GM18868 (cell line): ENCODE measurements at regions not wholly inside any gene's neighbourhood (a gene's known extent, or its start where the extent isn't known, plus 50 kb on each side); places are given as distances from the start of the nearest gene placed in this dataset.

Experiments
- ATAC-seq: cut with Tn5 transposase; IDR thresholded peaks from one replicate; pipeline ENCODE4 v1.9.1; 2021; ENCODE audit warnings: mild to moderate bottlenecking, moderate library complexity; ENCODE audit not compliant: unreplicated experiment

- no peak for ATAC-seq
These were observed 81.0 kb upstream of the CACUL1 start for GRCh38 chr10:118835682-118836326.

DNA sequence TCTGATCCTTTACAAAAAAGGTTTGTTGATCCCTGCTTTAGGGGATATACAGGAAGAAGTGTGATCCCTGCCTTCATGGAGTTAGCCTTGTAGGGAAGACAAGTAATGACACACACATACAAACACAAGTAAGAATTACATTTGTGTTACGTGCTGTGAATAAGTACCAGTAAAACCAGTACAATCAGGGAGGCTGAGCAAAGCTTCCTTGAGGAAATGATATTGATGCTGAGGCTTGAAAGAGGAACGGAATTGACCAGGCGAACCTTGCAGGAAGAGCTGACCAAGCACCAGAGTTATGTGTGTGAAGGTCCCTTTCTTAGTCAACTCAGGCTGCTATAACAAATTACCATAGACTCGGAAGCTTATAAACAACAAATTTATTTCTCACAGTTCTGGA, 83.6 kb upstream of the CACUL1 start:
- ATAC-seq, result no peak

DNA sequence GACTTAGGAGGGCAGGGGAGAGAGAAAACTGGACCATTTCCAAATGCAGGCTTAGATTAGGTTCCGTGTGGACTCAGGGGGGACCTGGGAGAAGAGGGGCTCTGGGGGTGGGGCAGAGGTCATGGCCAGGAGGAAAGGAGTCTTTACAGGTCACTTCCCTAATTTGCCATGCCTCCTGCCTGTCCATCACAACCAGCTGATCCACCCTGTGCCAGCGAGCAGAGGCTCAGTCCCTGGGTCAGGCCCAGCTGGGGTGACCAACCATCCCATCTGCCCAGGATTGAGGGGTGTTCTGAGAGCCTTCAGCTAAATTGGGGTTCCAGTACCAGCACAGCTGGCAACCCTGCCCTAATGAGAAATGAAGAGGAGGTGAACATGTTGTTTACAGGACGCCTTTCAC, 84.6 kb upstream of the CACUL1 start:
- no peak for ATAC-seq

- no peak for ATAC-seq
These were observed 85.5 kb upstream of the CACUL1 start for GRCh38 chr10:118840071-118840775.

DNA sequence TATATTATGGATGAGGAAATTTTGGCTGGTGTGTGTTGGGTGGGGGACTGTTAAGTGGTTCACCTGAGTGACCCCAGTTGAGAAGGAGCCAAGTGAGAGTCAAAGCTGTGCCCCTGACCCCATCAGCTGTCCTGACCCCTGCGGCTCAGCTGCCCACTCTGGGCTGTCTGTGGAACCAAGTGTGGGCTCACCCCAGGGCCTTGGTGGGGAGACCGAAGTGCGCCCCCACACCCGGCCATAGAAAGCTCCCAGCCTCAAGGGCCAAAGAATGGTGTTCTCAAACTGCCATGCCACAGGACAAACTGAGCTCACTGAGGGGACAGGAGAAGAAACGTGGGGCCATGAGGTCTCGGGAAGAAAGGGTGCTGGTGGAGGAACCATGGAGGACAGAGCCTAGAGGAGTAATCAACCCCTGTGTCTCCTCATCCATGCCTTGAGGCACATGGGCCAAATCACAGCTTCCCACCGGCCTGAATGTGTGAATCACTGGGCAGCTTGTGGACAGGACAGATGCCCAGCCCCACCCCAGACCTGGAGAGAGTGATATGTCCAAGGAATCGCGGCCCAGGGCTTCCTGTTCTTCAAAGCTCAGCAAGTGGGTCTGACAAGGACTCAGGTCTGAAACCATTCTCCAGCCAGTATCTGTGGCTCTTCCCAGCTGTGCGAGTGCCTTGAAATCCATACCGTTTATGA, 86.2 kb upstream of the CACUL1 start:
- ATAC-seq, result no peak

DNA sequence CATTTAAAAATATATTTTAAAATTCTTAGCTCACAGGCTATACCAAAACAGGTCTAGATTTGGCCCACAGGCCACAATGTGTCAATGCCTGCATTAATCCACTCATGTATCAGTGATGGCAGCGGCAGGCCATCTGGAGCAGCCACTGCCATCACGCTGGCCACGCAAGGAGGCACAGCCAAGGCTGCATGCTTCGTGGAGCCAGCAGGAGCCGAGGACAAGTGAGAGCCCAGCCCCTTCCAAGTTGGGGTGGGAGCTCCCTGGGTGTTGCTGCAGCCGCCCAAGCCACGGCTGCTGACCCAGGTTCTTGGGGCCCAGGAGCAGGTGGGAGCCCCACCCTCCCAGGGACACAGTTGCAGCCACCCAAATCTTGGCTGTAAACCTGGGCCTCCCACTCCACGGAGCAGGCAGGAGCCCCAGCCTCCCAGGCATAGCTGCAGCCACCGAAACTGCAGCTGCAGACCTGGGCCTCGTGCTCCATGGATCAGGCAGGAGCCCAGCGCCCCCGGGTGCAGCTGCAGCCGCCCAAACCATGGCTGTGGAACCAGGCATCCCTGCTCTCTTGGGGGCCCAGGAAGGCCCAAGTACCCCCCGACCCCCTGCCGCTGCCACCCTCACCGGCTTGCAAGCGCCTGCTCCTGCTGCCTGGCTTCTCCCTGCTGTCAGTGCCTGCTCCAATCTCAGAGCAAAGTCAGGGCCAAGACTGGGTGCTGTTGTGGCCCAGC, 87.3 kb upstream of the CACUL1 start:
- ATAC-seq, result no peak

DNA sequence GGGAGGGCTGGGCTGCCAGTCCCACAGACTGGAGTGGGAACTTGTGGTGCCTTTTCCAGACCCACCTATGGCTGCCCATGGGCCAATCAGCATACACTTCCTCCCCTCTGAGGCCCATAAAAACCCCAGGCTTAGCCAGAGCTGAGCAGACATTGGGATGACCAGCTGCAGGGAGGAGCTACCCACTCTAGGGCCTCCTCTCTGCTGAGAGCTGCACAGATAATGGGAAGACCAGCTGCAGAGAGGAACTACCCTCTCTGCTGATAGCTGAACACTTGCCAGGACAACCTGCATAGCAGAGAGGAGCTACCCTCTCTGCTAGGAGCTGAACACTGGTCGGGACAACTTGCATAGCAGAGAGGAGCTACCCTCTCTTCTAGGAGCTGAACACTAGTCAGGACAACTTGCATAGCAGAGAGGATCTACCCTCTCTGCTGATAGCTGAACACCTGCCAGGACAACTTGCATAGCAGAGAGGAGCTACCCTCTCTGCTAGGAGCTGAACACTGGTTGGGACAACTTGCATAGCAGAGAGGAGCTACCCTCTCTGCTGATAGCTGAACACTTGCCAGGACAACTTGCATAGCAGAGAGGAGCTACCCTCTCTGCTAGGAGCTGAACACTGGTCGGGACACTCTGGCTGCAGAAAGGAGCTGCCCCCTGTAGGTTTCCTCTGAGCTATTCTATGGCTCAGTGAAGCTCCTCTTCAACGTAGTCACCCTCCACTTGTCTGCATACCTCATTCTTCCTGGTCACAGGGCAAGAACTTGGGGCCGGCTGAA, 88.3 kb upstream of the CACUL1 start:
- no peak for ATAC-seq

DNA sequence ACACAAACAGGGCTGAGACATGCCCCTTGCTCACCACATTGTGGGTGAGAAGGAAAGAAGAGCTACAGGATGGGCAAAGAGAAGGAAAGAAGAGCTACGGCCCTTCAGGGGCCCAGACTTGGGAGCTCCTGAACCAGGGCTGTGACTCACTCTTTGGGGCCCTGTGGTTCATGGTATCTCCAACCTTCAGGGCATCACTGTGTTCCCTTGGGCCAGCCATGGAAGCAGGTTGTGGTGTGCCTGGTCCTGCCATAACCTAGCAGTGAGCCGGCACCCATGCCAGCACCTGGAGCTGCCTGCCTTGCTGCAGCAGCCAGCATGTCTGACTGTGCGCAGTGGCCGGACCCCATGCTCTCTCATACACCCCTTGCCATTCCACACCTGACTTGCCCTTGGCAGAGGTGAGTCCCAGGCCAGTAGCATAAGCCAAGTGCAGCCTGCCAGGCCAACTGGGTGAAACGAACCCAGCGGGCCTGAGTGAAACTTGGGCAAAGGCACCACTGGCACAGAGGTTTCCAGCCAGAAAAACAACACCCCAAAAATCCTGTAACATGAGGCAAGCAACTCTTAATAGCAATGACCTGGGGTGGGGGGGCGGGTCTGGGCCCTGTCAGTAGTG, 89.0 kb upstream of the CACUL1 start:
- ATAC-seq, result no peak

DNA sequence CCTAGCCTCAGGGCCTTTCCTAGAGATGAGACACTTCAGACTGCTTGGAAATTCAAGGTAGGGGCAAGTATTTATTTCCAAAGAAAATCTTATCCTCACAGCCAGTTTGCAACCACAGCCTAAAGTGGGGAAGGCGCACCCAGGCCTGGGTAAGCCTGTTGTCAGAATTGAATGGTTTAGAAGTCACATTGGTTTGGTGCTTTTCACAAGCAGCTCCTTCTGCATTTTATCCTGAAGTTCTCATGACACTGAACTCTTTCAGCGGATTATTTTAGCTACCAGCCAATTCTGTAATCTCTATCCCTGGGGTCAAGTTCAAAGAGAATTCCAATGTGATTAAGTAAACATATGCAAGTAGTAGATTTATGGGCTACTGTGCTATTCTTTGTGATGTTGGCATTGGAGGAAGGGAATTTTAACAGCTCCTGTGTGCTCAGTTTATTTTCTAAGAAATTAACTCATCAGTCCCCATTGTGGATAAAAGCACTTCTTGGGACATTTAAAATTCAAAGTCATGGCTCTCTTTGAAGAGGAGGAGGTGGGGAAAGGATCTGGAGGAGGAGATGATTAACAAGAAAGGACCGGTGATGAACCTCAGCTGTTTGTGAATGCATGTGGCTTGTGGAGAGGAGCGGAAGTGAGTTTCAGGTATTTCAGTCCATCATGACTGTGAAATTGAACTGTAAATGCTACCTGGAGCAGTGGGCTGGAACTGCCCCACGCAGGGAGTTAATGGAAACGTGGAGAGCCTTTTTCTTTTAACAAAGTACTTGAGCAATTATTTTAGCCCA, 90.2 kb upstream of the CACUL1 start:
- no peak for ATAC-seq

GRCh38 chr10:118845776-118846175, 91.0 kb upstream of the CACUL1 start:
- no peak for ATAC-seq

GRCh38 chr10:118850418-118851061, 95.8 kb upstream of the CACUL1 start:
- peak; percentile 72 for ATAC-seq

DNA sequence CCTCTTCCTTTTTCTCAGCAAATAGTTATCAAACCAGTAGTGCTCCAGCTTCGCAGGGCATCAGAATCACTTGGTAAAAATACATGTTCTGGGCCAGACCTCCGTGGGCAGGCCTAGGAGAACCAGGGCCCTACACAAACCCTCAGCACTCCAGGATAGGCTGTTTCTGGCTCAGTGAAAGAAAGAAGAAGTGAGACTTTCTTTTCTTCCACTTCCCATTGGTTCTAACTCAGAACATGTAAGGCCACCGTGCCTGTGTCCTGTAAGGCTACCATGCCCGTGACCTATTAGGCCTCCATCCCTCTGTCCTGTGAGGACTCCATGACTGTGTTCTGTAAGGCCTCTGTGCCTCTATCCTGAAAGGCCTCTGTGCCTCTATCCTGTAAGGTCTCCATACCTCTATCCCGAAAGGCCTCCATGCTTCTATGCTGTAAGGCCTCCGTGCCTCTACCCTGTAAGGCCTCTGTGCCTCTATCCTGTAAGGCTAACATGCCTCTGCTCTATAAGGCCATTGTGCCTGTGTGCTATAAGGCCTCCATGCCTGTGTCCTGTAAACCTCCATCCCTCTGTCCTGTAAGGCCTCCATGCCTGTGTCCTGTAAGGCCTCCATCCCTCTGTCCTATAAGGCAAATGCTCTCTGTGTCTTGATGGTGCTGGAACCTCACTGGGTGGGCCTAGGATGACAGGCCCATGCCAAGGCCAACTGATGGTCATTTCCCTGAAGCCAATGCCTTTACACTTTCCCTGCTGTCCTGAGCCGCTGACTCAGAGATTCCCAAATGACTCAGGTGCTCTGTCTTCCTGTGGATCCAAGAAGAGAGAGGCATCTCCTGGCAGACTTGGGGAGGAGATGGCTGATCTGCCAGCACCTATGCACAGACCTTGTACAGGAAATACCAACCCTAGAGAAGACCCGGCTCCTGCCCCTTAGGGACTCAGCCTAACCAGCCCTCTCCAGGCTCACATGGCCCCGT, 96.6 kb upstream of the CACUL1 start:
- ATAC-seq, result peak; percentile 90

DNA sequence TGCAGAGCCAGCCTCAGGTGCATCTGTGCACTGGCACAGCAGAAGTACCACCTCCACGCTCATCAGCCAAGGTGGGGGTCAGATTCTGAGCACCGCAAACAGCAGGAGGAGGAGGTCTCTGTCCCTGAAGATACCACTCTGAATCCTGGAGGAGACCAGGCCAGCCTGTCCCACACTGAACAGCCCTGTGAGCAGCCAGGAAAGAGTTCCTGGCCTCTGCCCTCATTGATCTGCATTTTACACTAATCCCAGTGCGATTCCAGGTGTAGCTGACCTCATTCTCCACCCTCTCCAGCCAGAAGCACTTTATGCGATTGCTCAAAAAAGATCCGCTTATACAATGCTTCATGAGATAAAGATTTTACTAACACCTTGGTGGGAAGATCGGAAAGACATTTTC, 99.1 kb upstream of the CACUL1 start:
- no peak for ATAC-seq

- no peak for ATAC-seq
These were observed 101.3 kb upstream of the CACUL1 start for GRCh38 chr10:118856106-118856505.

GRCh38 chr10:118865998-118866693, 111.4 kb upstream of the CACUL1 start:
- no peak for ATAC-seq

DNA sequence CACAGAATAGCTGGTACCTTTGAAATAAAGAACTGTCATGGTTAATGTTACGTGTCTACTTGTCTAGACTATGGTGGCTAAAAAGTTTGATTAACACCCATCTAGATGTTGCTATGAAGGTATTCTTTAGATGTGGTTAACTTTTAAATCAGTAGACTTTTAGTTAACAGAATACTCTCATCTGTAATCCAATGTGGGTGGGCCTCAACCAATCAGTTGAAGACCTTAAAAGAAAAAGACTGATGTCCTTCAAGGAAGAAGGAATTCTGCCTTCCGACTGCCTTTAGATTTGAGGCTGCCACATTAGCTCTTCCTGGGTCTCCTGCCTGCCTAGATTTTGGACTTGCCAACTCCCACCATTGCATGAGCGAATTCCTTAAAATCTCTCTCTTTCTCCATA, 113.0 kb upstream of the CACUL1 start:
- ATAC-seq, result no peak

DNA sequence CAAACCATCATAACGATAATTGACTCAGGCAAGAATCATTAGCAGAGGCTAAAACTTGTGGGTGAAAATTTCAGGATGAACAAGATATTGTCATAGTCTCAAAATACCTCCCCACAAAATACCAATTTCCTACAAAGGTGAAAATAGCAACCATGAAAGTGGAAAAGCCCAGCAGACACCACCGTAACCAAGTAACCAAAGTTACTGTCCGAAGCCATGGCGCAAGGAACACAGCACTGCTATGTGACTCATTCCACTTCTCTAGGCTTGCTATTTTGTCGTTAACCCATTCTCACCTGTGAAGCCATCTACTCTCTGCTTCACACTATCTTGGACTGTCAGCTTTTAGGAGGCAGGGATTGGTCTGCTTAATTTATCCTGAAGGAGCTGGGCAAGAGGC, 113.8 kb upstream of the CACUL1 start:
- ATAC-seq, result no peak
